ENCODE measurements at regions not wholly inside any gene's neighbourhood (a gene's known extent, or its start where the extent isn't known, plus 50 kb on each side); places are given as distances from the start of the nearest gene placed in this dataset.
"Not testable (repeated sequence)": the region's sequence is repeated elsewhere in the genome, so short reads cannot be mapped to it uniquely, and the experiment has no call there.

DNA sequence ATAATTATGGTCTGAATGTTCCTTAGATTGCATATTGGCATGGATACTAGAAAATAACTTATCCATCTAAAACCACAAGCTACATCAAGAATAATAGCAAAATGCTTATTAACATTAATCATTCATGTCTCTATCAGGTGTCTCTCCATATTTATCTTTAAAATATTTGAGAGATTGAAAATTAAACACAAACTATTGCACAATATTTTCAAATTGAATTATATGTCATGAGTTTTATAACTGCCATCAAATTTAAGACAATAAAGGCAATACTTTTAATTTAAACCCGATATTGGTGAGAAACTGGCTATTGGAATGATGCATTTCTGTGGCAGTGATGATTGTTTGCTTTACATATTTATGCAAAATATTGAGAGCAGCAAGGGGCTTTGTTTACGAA lies 1506.8 kb upstream of the B3GALT2 start:
- DNase-seq (ENCODE audit: low read depth) = no peak

DNA sequence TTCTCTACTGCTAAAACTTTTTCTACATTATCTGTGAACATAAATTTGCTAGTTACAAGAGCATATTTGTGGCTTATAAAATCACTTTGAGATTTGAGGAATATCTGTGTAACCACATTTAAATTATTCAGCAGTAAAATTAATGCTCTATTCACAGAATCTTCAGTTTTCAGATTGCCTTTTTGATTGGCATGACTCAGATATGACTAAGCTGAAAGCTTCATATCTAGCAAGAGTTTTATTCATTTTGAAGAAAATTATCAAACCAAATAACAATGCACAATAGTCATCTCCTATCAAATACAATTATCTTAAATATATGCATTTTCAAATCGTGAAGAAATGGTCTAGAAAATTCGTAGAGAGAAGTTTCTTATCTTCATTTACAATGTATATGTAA lies 1498.2 kb upstream of the B3GALT2 start:
- DNase-seq (ENCODE audit: low read depth) = no peak

DNA sequence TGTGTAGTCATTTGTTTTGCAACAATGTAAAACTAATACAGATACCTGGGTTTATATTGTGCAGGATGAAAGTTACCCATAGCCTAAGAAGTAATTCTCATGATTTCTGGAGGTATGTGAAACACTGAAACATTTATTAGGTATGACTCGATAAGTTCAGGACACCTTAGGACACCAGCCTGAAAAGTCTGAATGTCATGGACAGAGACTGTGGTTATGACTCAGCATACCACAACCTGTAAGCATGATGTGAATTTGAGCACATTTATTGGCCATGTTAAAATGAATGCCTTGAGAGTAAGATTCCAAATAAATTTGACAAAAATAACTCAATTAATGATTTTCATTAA lies 1471.7 kb upstream of the B3GALT2 start:
- no peak for DNase-seq (ENCODE audit: low read depth)

DNA sequence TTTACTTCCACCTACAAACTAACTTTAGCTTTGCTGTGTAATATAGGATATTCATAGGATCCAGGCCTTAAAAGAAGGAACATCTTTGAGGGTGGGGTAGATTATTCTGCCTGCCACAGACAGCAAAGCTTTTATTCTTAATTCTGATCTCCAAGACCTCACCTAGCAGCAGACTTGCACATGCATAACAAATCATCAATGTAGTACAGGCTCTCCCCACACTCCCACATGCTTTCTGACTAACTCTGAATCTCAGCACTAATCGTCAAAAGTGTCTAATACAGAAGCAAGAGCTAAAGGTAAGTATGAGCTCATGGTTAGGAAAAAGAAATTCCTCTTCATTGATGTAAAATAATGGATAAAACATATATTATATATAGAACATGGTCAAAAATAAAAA lies 1468.5 kb upstream of the B3GALT2 start:
- DNase-seq (ENCODE audit: low read depth) = no peak

GRCh38 chr1:194653385-194653784 lies 1467.0 kb upstream of the B3GALT2 start:
- no peak for DNase-seq (ENCODE audit: low read depth)

GRCh38 chr1:194647118-194647517 lies 1460.7 kb upstream of the B3GALT2 start:
- no peak for DNase-seq (ENCODE audit: low read depth)

DNA sequence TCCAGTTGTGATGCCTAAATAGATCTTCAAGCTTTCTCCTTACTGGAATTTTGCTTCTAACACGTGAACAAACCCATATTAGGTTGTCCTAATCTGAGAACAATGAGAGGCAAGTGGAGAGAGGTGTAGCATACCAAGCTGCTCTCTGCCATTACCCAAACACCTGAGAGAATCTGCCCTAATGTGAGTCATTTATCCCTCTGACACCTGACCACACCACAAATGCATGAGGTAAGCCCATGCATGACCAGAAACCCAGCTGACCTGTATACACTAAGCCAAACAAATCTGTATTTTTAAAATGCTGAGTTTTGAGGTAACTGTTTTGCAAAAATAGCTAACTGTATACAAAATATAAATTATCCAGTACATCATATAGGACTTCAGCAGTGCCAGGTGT lies 1458.1 kb upstream of the B3GALT2 start:
- no peak for DNase-seq (ENCODE audit: low read depth)

DNA sequence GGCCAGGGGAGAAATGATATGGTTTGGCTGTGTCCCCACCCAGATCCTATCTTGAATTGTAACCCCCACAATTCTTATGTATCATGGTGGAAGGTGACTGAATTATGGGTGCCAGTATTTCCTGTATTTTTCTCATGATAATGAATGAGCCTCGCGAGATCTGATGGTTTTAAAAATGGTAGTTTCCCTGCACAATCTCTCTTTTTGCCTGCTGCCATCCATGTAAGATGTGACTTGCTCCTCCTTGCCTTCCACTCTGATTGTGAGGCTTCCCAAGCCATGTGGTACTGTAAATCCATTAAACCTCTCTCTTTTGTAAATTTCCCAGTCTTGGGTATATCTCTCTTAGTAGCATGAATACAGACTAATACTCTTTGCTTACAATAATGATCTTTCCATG lies 1453.9 kb upstream of the B3GALT2 start:
- no peak for DNase-seq (ENCODE audit: low read depth)

- no peak for DNase-seq (ENCODE audit: low read depth)
These were observed 1442.6 kb upstream of the B3GALT2 start for GRCh38 chr1:194629011-194629410.

GRCh38 chr1:194624833-194625232 lies 1438.4 kb upstream of the B3GALT2 start:
- DNase-seq (ENCODE audit: low read depth) = no peak

DNA sequence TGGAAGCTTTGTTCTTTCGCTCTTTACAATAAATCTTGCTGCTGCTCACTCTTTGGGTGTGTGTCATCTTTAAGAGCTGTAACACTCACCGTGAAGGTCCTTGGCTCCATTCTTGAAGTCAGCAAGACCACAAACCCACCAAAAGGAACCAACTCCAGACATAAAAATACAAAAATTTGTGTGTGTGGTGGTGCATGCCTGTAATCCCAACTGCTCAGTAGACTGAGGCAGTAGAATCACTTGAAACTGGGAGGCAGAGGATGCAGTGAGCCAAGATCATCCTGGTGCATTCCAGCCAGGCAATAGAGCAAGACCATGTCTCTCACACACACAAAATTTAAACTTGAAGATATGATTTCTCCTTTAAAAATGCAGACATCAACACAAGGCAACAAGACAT lies 1431.7 kb upstream of the B3GALT2 start:
- no peak for DNase-seq (ENCODE audit: low read depth)

- not testable (repeated sequence) for DNase-seq (ENCODE audit: low read depth)
These were observed 1430.9 kb upstream of the B3GALT2 start for GRCh38 chr1:194617272-194617671.

GRCh38 chr1:194616835-194617234 lies 1430.4 kb upstream of the B3GALT2 start:
- DNase-seq (ENCODE audit: low read depth) = no peak

DNA sequence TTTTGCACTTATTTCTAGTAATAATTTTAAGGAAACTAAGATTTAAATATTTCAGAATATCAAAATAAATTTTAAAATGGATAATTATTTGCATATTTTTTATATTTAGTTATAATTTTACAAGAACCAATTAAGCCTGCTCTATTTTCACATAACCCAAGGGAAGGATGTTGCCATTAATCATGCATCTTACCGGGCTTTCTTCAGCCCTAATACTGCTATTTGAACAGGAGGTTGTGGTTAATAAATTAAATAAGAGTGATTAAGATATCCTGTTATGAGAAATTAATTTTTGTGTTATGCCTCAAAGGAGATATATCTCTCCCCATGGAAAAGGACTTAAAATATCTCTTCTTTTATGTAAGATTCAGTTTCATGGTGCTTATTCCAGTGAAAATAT lies 1415.8 kb upstream of the B3GALT2 start:
- DNase-seq (ENCODE audit: low read depth) = no peak

- no peak for DNase-seq (ENCODE audit: low read depth)
These were observed 1414.3 kb upstream of the B3GALT2 start for GRCh38 chr1:194600716-194601115.

DNA sequence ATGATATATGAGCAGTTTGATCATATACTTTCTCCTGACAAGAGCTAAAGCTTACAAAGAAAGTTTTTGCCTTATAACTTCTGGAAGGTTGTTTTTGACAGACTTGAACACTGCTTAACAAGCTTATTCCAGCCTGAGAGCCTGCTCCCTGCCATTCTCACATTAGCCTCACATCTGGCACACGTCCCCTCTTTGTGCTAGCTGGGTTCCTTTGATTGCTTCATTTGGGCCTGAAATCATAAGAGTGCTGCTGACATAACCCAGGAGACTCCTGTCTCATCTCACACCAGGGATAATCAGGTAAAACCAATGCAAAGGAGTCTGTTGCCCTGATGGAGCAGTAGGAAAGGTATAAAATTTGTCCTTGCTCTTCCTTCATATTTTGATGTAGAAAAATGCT lies 1411.7 kb upstream of the B3GALT2 start:
- no peak for DNase-seq (ENCODE audit: low read depth)

DNA sequence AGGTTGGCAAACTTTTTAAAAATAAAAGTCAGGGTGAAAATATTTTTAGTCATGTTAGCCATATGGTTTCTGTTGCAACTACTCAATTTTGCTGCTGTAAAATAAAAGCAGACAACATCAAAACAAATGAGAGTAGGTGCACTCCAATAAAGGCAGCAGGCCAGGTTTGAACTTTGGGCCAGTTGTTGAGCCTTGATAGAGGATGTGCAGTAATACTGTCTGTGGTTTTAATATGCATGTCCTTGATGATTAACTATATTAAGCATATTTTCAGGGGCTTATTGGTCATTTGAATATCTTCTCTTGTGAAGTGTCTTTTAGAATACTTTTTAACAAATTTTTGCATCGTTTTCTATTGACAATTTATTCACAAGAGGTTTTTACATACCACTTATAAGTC lies 1399.9 kb upstream of the B3GALT2 start:
- no peak for DNase-seq (ENCODE audit: low read depth)

GRCh38 chr1:194584052-194584451 lies 1397.6 kb upstream of the B3GALT2 start:
- no peak for DNase-seq (ENCODE audit: low read depth)

DNA sequence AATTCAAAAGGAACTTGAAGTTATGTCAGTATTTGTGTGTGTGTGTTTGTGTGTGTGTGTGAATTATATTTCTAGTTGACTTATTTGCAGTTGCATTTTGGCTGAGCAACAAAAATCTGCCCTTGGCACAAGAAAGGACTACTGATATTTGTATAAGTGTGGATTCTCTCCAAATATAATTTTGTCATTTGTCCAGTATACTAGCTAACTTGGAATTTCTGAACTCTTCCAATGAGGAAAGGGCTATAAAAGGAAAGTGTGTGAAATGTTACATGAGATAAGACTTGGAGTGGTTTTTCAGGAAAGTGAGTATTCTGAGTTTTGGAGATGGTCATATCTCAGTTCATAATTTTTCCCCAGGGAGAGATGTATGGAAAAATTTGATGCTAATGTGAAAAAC lies 1384.1 kb upstream of the B3GALT2 start:
- DNase-seq (ENCODE audit: low read depth) = no peak

DNA sequence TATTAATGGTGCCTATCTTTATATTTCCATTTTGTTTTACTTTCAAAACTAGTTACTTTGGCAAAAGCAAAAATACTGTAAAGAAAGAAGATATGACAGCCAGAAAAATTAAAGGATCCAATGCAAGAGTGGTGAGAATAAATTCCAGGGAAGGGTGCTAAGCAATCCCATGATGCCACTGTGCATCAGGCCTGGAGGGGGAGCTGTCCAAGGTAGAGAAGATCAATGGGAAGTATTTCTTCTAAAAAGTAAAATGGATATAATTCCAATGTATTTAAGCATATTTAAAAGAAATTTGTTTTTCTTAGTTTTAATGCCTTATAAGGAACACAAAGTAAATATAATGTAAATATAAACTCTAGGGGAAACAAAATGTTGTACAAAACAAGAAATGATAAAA lies 1382.2 kb upstream of the B3GALT2 start:
- no peak for DNase-seq (ENCODE audit: low read depth)

DNA sequence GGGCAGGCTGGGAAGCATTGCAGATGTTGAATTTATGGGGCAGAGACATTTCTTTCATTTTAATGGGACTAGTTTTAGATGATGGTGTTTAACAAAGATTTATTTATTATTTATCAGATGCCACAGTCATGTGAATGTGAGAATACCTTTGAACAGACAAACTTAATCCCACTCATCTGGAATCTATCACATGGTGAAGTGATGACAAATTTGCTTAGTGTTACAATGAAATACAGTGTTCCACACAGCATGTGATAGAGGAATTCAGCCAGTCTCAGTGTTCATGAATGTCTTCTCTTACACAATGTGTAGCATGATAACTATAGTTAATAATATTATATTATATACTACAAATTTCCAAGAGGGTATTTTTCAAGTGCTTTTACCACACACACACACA lies 1361.7 kb upstream of the B3GALT2 start:
- no peak for DNase-seq (ENCODE audit: low read depth)

DNA sequence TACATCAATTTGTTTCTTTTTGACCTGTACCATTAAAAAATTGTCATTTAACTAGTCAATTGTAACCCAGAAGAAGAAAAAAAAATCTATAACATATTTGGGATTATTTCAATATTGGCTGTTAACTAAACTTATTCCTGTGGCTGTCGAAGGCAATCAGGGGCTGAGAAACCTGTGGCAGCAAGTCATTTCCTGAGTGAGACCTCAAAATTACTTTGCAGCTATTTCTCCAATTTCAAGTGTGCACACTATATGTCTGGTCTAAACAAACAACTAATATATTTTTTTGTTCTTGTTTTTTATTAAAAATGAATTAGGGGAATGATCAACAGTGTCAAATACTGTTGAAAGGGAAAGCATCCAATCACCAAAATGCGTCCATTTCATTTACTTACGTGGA lies 1357.6 kb upstream of the B3GALT2 start:
- no peak for DNase-seq (ENCODE audit: low read depth)

GRCh38 chr1:194538453-194538852 lies 1352.0 kb upstream of the B3GALT2 start:
- no peak for DNase-seq (ENCODE audit: low read depth)

- no peak for DNase-seq (ENCODE audit: low read depth)
These were observed 1351.1 kb upstream of the B3GALT2 start for GRCh38 chr1:194537521-194537920.

GRCh38 chr1:194535369-194535768 lies 1349.0 kb upstream of the B3GALT2 start:
- DNase-seq (ENCODE audit: low read depth) = no peak
